ENCODE measurements at regions not wholly inside any gene's neighbourhood (a gene's known extent, or its start where the extent isn't known, plus 50 kb on each side); places are given as distances from the start of the nearest gene placed in this dataset.

DNA sequence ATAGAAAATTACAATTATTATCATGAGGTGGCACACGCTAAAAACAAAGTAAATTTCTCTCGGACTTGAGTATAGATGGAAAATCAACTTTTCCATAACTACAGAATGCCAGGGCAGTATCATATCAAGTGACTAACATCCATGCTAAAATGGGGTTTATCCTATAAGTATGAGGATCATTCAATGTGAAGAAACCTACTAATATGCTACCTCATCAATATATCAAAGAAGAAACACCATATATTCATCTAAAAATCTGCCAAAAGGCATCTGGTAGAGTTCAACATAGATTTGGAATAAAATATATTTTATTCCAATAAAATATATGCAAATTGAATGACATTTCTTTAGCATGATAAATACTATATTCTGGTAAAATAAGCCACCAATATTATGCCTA lies 894.4 kb downstream of the MCTP2 start:
- Histone ChIP-seq H2BK120ac (replicated peaks; ENCODE audit: low read depth, low read length) (no peak overlapping the region), H2BK5ac (ENCODE audit: low read depth, low read length) (no peak overlapping the region), H3K18ac (ENCODE audit: extremely low read depth, low read length) (no peak overlapping the region), H2BK20ac (ENCODE audit: low read length) (no peak overlapping the region), H2BK15ac (ENCODE audit: low read length) (no peak overlapping the region), H4K91ac (replicated peaks; ENCODE audit: insufficient read length, low read length) (no peak overlapping the region), H2AFZ (ENCODE audit: low read length) (no peak overlapping the region), H3K4me3 (ENCODE audit: extremely low read depth in 1 of 4, insufficient read depth in 2 of 4, low read depth in 3 of 4, low read length in 4 of 4) (no peak overlapping the region), H3K23me2 (ENCODE audit: low read depth, low read length) (no peaks in the 10 kb centered on the region), H3K79me1 (ENCODE audit: low read depth, low read length) (no peaks in the 10 kb centered on the region; the same call in 1 of the 2 replicates), H3K23ac (ENCODE audit: insufficient read length) (no peak overlapping the region), H3K4me2 (ENCODE audit: insufficient read depth in 1 of 2, low read depth in 2 of 2, low read length in 2 of 2) (no peak overlapping the region), H3K4ac (replicated peaks; ENCODE audit: insufficient read length, low read depth, low read length) (no peak overlapping the region), H3K27me3 (replicated peaks in 1 of 4; ENCODE audit: control insufficient read depth in 3 of 4, extremely low read depth in 1 of 4, insufficient read depth in 3 of 4, low read length in 3 of 4) (no peaks in the 10 kb centered on the region), H2AK5ac (ENCODE audit: low read depth, low read length) (no peak overlapping the region), H4K8ac (ENCODE audit: extremely low read depth, insufficient read depth, low read length) (no peak overlapping the region), H3K56ac (replicated peaks; ENCODE audit: insufficient read length, low read depth, low read length) (no peak overlapping the region), H2BK12ac (ENCODE audit: low read depth, low read length) (no peak overlapping the region), H3K36me3 (ENCODE audit: control insufficient read depth in 2 of 4, insufficient read depth in 4 of 4, low read length in 3 of 4) (no peaks in the 10 kb centered on the region), H3K79me2 (ENCODE audit: control insufficient read depth in 1 of 2, insufficient read depth in 2 of 2, low read length in 2 of 2) (no peaks in the 10 kb centered on the region), H3K4me1 (replicated peaks in 1 of 4; ENCODE audit: control insufficient read depth in 3 of 4, insufficient read depth in 4 of 4, low read length in 3 of 4) (peaks cover 0 to 6% (median 0%) of the 10 kb centered on the region in 4 experiments; a peak in 2 of 7 replicates), H3K9ac (replicated peaks in 1 of 4; ENCODE audit: extremely low read depth in 1 of 4, low read depth in 3 of 4, low read length in 3 of 4) (no peak overlapping the region), H3K27ac (ENCODE audit: low read depth, low read length) (no peak overlapping the region), H3K14ac (ENCODE audit: insufficient read length) (no peak overlapping the region), H3K9me3 (ENCODE audit: insufficient read depth in 2 of 2, low read depth in 1 of 2, low read length in 1 of 2) (no peaks in the 10 kb centered on the region), H4K20me1 (replicated peaks in 1 of 2; ENCODE audit: control insufficient read depth in 1 of 2, insufficient read depth in 2 of 2, low read length in 2 of 2) (no peaks in the 10 kb centered on the region), H4K5ac (ENCODE audit: insufficient read length, low read depth, low read length) (no peak overlapping the region)
- CTCF ChIA-PET (ENCODE audit: partially characterized antibody), result no interaction called here
- WGBS, 2 experiments (ENCODE audit: extremely low coverage in 1 of 2, insufficient coverage in 1 of 2, insufficient read length in 1 of 2, insufficient replicate concordance in 2 of 2, low coverage in 1 of 2, low lambda C conversion rate in 2 of 2, missing lambda C conversion rate in 1 of 2), result 95% methylated on average over 2 of the region's 2 CpGs; no CpG with 5 or more reads in 1 of the 2 experiments
- no peak for FAIRE-seq
- TF ChIP-seq SP2 (IDR thresholded peaks at IDR 0.05; ENCODE audit: low read length), result no peak
- POLR2A ChIA-PET (ENCODE audit: partially characterized antibody), result no interaction called here
- DNase-seq (ENCODE audit: low read depth in 1 of 2, low spot score in 2 of 2), result no peak

All from H1 (cell line).